ENCODE measurements at regions not wholly inside any gene's neighbourhood (a gene's known extent, or its start where the extent isn't known, plus 50 kb on each side); places are given as distances from the start of the nearest gene placed in this dataset.
"Not testable (repeated sequence)": the region's sequence is repeated elsewhere in the genome, so short reads cannot be mapped to it uniquely, and the experiment has no call there.

GRCh38 chr16:79946252-79946651 is 345.7 kb upstream of the MAF start:
- DNase-seq (ENCODE audit: low read depth in 2 of 2) = no peak
- H3K4me3 ChIP-seq (replicated peaks in 1 of 2; ENCODE audit: low read depth in 2 of 2, low read length in 2 of 2) = no peak overlapping the region
- no peak for TF ChIP-seq CTCF (IDR thresholded peaks at IDR 0.05; ENCODE audit: low read depth, low read length)

- peak; percentile 5 to 35 for DNase-seq (ENCODE audit: low read depth in 2 of 2)
- H3K4me3 ChIP-seq (replicated peaks in 1 of 2; ENCODE audit: low read depth in 2 of 2, low read length in 2 of 2) = no peak overlapping the region
- TF ChIP-seq CTCF (IDR thresholded peaks at IDR 0.05; ENCODE audit: low read depth, low read length) = no peak
Observed at GRCh38 chr16:79943736-79944135, 343.2 kb upstream of the MAF start.

- no peak for TF ChIP-seq CTCF (IDR thresholded peaks at IDR 0.05; ENCODE audit: low read depth, low read length)
- H3K4me3 ChIP-seq (replicated peaks in 1 of 2; ENCODE audit: low read depth in 2 of 2, low read length in 2 of 2) = no peak overlapping the region
- no peak for DNase-seq (ENCODE audit: low read depth in 2 of 2)
Observed at GRCh38 chr16:79938575-79938974, 338.0 kb upstream of the MAF start.

GRCh38 chr16:79937671-79938070 is 337.1 kb upstream of the MAF start:
- DNase-seq (ENCODE audit: low read depth in 2 of 2) = not testable (repeated sequence)

GRCh38 chr16:79933603-79934002 is 333.1 kb upstream of the MAF start:
- no peak for DNase-seq (ENCODE audit: low read depth in 2 of 2)
- H3K4me3 ChIP-seq (replicated peaks in 1 of 2; ENCODE audit: low read depth in 2 of 2, low read length in 2 of 2) = no peak overlapping the region
- no peak for TF ChIP-seq CTCF (IDR thresholded peaks at IDR 0.05; ENCODE audit: low read depth, low read length)

More at GRCh38 chr16:79937671-79938070, 337.1 kb upstream of the MAF start:
- not testable (repeated sequence) for H3K4me3 ChIP-seq (replicated peaks in 1 of 2; ENCODE audit: low read depth in 2 of 2, low read length in 2 of 2)

GRCh38 chr16:79932572-79932971 is 332.0 kb upstream of the MAF start:
- no peak overlapping the region for H3K4me3 ChIP-seq (replicated peaks in 1 of 2; ENCODE audit: low read depth in 2 of 2, low read length in 2 of 2)
- peak in 1 of 2 donors; percentile 7 for DNase-seq (ENCODE audit: low read depth in 2 of 2)
- TF ChIP-seq CTCF (IDR thresholded peaks at IDR 0.05; ENCODE audit: low read depth, low read length) = no peak

- TF ChIP-seq CTCF (IDR thresholded peaks at IDR 0.05; ENCODE audit: low read depth, low read length) = no peak
- H3K4me3 ChIP-seq (replicated peaks in 1 of 2; ENCODE audit: low read depth in 2 of 2, low read length in 2 of 2) = no peak overlapping the region
Observed at GRCh38 chr16:79931721-79932120, 331.2 kb upstream of the MAF start.

More at GRCh38 chr16:79931721-79932120, 331.2 kb upstream of the MAF start:
- no peak for DNase-seq (ENCODE audit: low read depth in 2 of 2)
